ENCODE measurements at regions not wholly inside any gene's neighbourhood (a gene's known extent, or its start where the extent isn't known, plus 50 kb on each side); places are given as distances from the start of the nearest gene placed in this dataset.

DNA sequence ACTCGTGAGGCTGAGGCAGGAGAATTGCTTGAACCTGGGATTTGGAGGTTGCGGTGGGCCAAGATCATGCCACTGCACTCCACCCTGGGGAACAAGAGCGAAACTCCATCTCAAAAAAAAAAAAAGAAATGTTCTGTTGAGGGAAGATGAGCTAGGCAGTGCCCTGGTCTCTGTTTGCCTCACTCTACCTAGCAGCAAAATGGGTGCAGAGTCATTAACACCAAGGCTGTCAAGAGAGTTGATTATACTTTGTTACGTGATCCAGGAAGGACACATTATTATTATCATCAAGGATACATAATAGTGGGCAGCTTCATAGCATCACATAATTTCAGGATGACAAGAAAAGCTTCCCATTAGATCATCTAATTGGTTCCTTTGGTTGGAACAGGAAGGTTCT is 84.3 kb upstream of the MAP1LC3B2 start:
- Histone ChIP-seq H3K27ac (ENCODE audit: extremely low read depth, low read depth, low read length) (no peak overlapping the region), H3K36me3 (ENCODE audit: control insufficient read depth in 2 of 2, insufficient read depth in 1 of 2, low read length in 2 of 2) (no peaks in the 10 kb centered on the region), H3K9me3 (ENCODE audit: control insufficient read depth, insufficient read depth, low read depth, low read length) (no peaks in the 10 kb centered on the region), H3K4me3 (ENCODE audit: low read depth, low read length) (no peak overlapping the region), H3K4me1 (ENCODE audit: control insufficient read depth, insufficient read depth, low read length) (no peaks in the 10 kb centered on the region)
- TF ChIP-seq, protein P1, sequence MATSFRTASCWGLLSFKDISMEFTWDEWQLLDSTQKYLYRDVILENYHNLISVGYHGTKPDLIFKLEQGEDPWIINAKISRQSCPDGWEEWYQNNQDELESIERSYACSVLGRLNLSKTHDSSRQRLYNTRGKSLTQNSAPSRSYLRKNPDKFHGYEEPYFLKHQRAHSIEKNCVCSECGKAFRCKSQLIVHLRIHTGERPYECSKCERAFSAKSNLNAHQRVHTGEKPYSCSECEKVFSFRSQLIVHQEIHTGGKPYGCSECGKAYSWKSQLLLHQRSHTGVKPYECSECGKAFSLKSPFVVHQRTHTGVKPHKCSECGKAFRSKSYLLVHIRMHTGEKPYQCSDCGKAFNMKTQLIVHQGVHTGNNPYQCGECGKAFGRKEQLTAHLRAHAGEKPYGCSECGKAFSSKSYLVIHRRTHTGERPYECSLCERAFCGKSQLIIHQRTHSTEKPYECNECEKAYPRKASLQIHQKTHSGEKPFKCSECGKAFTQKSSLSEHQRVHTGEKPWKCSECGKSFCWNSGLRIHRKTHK (tag by site-specific recombination; IDR thresholded peaks at IDR 0.05), result no peak
- TF ChIP-seq SP3 (tag by site-specific recombination; IDR thresholded peaks at IDR 0.05) (no peak), ZNF19 (tag by site-specific recombination; IDR thresholded peaks at IDR 0.05; ENCODE audit: low read depth) (no peak), ZNF664 (tag by site-specific recombination; IDR thresholded peaks at IDR 0.05) (no peak), ZNF571 (tag by site-specific recombination; IDR thresholded peaks at IDR 0.05) (no peak), ZNF112 (tag by site-specific recombination; IDR thresholded peaks at IDR 0.05) (no peak), ZXDB (tag by site-specific recombination; IDR thresholded peaks at IDR 0.05) (no peak), GLIS2 (tag by site-specific recombination; IDR thresholded peaks at IDR 0.05) (no peak), YY1 (tag by site-specific recombination; IDR thresholded peaks at IDR 0.05) (no peak), ZNF701 (tag by site-specific recombination; IDR thresholded peaks at IDR 0.05) (no peak), SCRT1 (tag by site-specific recombination; IDR thresholded peaks at IDR 0.05; ENCODE audit: borderline replicate concordance) (no peak), ZNF133 (tag by site-specific recombination; IDR thresholded peaks at IDR 0.05) (no peak), SALL2 (tag by site-specific recombination; IDR thresholded peaks at IDR 0.05; ENCODE audit: borderline replicate concordance) (no peak), REPIN1 (tag by site-specific recombination; IDR thresholded peaks at IDR 0.05; ENCODE audit: low read depth) (no peak), ZNF600 (tag by site-specific recombination; IDR thresholded peaks at IDR 0.05) (no peak), ZNF211 (tag by site-specific recombination; IDR thresholded peaks at IDR 0.05; ENCODE audit: low read depth) (no peak), ZNF350 (tag by site-specific recombination; IDR thresholded peaks at IDR 0.05) (no peak)
- TF ChIP-seq, protein P2, sequence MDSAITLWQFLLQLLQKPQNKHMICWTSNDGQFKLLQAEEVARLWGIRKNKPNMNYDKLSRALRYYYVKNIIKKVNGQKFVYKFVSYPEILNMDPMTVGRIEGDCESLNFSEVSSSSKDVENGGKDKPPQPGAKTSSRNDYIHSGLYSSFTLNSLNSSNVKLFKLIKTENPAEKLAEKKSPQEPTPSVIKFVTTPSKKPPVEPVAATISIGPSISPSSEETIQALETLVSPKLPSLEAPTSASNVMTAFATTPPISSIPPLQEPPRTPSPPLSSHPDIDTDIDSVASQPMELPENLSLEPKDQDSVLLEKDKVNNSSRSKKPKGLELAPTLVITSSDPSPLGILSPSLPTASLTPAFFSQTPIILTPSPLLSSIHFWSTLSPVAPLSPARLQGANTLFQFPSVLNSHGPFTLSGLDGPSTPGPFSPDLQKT (IDR thresholded peaks at IDR 0.05; ENCODE audit: borderline replicate concordance, low read depth, low read length), result no peak
- TF ChIP-seq, protein P3, sequence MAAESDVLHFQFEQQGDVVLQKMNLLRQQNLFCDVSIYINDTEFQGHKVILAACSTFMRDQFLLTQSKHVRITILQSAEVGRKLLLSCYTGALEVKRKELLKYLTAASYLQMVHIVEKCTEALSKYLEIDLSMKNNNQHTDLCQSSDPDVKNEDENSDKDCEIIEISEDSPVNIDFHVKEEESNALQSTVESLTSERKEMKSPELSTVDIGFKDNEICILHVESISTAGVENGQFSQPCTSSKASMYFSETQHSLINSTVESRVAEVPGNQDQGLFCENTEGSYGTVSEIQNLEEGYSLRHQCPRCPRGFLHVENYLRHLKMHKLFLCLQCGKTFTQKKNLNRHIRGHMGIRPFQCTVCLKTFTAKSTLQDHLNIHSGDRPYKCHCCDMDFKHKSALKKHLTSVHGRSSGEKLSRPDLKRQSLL (tag by site-specific recombination; IDR thresholded peaks at IDR 0.05), result no peak
- ChIA-PET POLR2A (no interaction called here), CTCF (interaction anchor here (0.6 to 0.7 kb wide), 2 partner anchors 33 to 40 kb away, joined by 3 read pairs; no protein-coding TSS in a partner anchor)

DNA sequence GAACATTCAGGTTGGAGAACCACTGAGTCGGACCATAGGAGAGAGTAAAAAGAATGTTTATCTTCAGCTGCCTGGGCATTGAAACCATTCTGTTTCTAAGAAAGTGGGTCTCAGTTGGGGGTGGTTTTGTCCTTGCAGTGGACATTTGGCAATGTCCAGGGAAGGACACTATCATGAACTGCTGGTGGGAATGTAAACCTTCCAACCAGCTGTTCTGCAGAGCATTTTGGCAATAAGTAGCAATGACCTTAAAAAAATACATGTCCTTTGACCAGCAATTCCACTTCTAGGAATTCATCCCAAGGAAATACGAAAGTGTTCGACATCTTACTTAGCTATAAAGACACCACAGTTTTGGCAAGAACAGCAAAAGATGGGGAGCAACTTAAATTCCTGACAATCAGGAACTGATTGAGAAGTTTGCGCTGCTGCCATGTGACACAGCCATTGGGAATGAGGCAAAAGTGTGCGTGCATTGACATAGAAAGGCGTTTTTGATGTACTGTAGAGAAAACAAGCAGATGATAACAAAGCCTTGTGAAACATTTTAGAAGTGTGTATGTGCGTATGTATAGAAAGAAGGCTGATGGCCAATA is 82.9 kb upstream of the MAP1LC3B2 start:
- no peak overlapping the region for H3K27ac ChIP-seq (ENCODE audit: extremely low read depth, low read depth, low read length)
- TF ChIP-seq ZNF302 (tag by site-specific recombination; IDR thresholded peaks at IDR 0.05; ENCODE audit: low read depth), result no peak
- TF ChIP-seq ZBTB48 (tag by site-specific recombination; IDR thresholded peaks at IDR 0.05), result no peak
- TF ChIP-seq, protein P4, sequence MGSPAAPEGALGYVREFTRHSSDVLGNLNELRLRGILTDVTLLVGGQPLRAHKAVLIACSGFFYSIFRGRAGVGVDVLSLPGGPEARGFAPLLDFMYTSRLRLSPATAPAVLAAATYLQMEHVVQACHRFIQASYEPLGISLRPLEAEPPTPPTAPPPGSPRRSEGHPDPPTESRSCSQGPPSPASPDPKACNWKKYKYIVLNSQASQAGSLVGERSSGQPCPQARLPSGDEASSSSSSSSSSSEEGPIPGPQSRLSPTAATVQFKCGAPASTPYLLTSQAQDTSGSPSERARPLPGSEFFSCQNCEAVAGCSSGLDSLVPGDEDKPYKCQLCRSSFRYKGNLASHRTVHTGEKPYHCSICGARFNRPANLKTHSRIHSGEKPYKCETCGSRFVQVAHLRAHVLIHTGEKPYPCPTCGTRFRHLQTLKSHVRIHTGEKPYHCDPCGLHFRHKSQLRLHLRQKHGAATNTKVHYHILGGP (tag by site-specific recombination; IDR thresholded peaks at IDR 0.05), result no peak
- no peak for TF ChIP-seq ZNF623 (tag by site-specific recombination; IDR thresholded peaks at IDR 0.05)
- no peak for TF ChIP-seq IKZF3 (tag by site-specific recombination; IDR thresholded peaks at IDR 0.05)
- TF ChIP-seq ZNF777 (tag by site-specific recombination; IDR thresholded peaks at IDR 0.05; ENCODE audit: borderline replicate concordance), result no peak
- no peaks in the 10 kb centered on the region for H3K36me3 ChIP-seq (ENCODE audit: control insufficient read depth in 2 of 2, insufficient read depth in 1 of 2, low read length in 2 of 2)
- no peaks in the 10 kb centered on the region for H3K9me3 ChIP-seq (ENCODE audit: control insufficient read depth, insufficient read depth, low read depth, low read length)
- H3K4me1 ChIP-seq (ENCODE audit: control insufficient read depth, insufficient read depth, low read length), result no peaks in the 10 kb centered on the region
- CTCF ChIA-PET, result no interaction called here
- POLR2A ChIA-PET, result no interaction called here
- no peak overlapping the region for H3K4me3 ChIP-seq (ENCODE audit: low read depth, low read length)
